GM21723 (cell line): ENCODE measurements at regions not wholly inside any gene's neighbourhood (a gene's known extent, or its start where the extent isn't known, plus 50 kb on each side); places are given as distances from the start of the nearest gene placed in this dataset.

Experiments used
- ATAC-seq: cut with Tn5 transposase; IDR thresholded peaks from one replicate; pipeline ENCODE4 v1.9.1; 2021; ENCODE audit warnings: mild to moderate bottlenecking, moderate library complexity; ENCODE audit not compliant: unreplicated experiment

GRCh38 chr2:16117791-16118610 is 177.7 kb downstream of the MYCN start:
- ATAC-seq, result no peak

GRCh38 chr2:16117021-16117700 is 176.8 kb downstream of the MYCN start:
- ATAC-seq, result no peak

GRCh38 chr2:16115881-16116830 is 175.8 kb downstream of the MYCN start:
- no peak for ATAC-seq

- no peak for ATAC-seq
Observed at GRCh38 chr2:16115291-16115690, 174.9 kb downstream of the MYCN start.

- no peak for ATAC-seq
Observed at GRCh38 chr2:16114836-16115235, 174.5 kb downstream of the MYCN start.

GRCh38 chr2:16114070-16114469 is 173.7 kb downstream of the MYCN start:
- no peak for ATAC-seq

GRCh38 chr2:16113568-16113967 is 173.2 kb downstream of the MYCN start:
- no peak for ATAC-seq

- ATAC-seq, result no peak
Observed at GRCh38 chr2:16112972-16113560, 172.7 kb downstream of the MYCN start.

GRCh38 chr2:16112251-16112971 is 172.1 kb downstream of the MYCN start:
- no peak for ATAC-seq

- no peak for ATAC-seq
Observed at GRCh38 chr2:16111838-16112210, 171.5 kb downstream of the MYCN start.

- no peak for ATAC-seq
Observed at GRCh38 chr2:16109821-16110310, 169.5 kb downstream of the MYCN start.

GRCh38 chr2:16109368-16109820 is 169.0 kb downstream of the MYCN start:
- ATAC-seq, result no peak

- ATAC-seq, result no peak
Observed at GRCh38 chr2:16107246-16107645, 166.9 kb downstream of the MYCN start.

- ATAC-seq, result no peak
Observed at GRCh38 chr2:16106619-16107018, 166.3 kb downstream of the MYCN start.

- no peak for ATAC-seq
Observed at GRCh38 chr2:16105669-16106281, 165.4 kb downstream of the MYCN start.

- no peak for ATAC-seq
Observed at GRCh38 chr2:16104949-16105668, 164.8 kb downstream of the MYCN start.

GRCh38 chr2:16104315-16104948 is 164.1 kb downstream of the MYCN start:
- ATAC-seq, result no peak

GRCh38 chr2:16103614-16104314 is 163.4 kb downstream of the MYCN start:
- no peak for ATAC-seq
